RPMI8226 (cell line): ENCODE measurements at regions not wholly inside any gene's neighbourhood (a gene's known extent, or its start where the extent isn't known, plus 50 kb on each side); places are given as distances from the start of the nearest gene placed in this dataset.
A peak's percentile ranks its signal among the peaks of the same experiment; 100 is the strongest.
"Not testable (repeated sequence)": the region's sequence is repeated elsewhere in the genome, so short reads cannot be mapped to it uniquely, and the experiment has no call there.

Experiments used
- DNase-seq: peaks from one replicate; pipeline ENCODE4 v3.0.0-alpha.2; 2015

GRCh38 chr20:30164389-30164788 lies 1093.1 kb upstream of the DEFB115 start:
- not testable (repeated sequence) for DNase-seq

- DNase-seq, result no peak
Observed at GRCh38 chr20:30167540-30167939, 1089.9 kb upstream of the DEFB115 start.

GRCh38 chr20:30168025-30168799 lies 1089.3 kb upstream of the DEFB115 start:
- no peak for DNase-seq

GRCh38 chr20:30168800-30169138 lies 1088.7 kb upstream of the DEFB115 start:
- DNase-seq, result no peak

GRCh38 chr20:30175681-30176080 lies 1081.8 kb upstream of the DEFB115 start:
- no peak for DNase-seq

- DNase-seq, result not testable (repeated sequence)
Observed at GRCh38 chr20:30183124-30183523, 1074.3 kb upstream of the DEFB115 start.

- not testable (repeated sequence) for DNase-seq
Observed at GRCh38 chr20:30191785-30192184, 1065.7 kb upstream of the DEFB115 start.

- DNase-seq, result not testable (repeated sequence)
Observed at GRCh38 chr20:30234477-30234876, 1023.0 kb upstream of the DEFB115 start.

GRCh38 chr20:30275073-30275472 lies 982.4 kb upstream of the DEFB115 start:
- not testable (repeated sequence) for DNase-seq

- DNase-seq, result no peak
Observed at GRCh38 chr20:30281584-30282197, 975.8 kb upstream of the DEFB115 start.

GRCh38 chr20:30283476-30284280 lies 973.8 kb upstream of the DEFB115 start:
- DNase-seq, result peak; percentile 58

GRCh38 chr20:30284281-30284905 lies 973.1 kb upstream of the DEFB115 start:
- no peak for DNase-seq

GRCh38 chr20:30285677-30286076 lies 971.8 kb upstream of the DEFB115 start:
- DNase-seq, result no peak

- DNase-seq, result no peak
Observed at GRCh38 chr20:30286157-30286556, 971.3 kb upstream of the DEFB115 start.

GRCh38 chr20:30287459-30287858 lies 970.0 kb upstream of the DEFB115 start:
- not testable (repeated sequence) for DNase-seq

- no peak for DNase-seq
Observed at GRCh38 chr20:30288346-30288745, 969.1 kb upstream of the DEFB115 start.

- not testable (repeated sequence) for DNase-seq
Observed at GRCh38 chr20:30289049-30289448, 968.4 kb upstream of the DEFB115 start.

GRCh38 chr20:30289711-30290141 lies 967.7 kb upstream of the DEFB115 start:
- peak; percentile 11 for DNase-seq

- DNase-seq, result peak; percentile 43
Observed at GRCh38 chr20:30290361-30291063, 967.0 kb upstream of the DEFB115 start.

GRCh38 chr20:30291064-30291379 lies 966.4 kb upstream of the DEFB115 start:
- DNase-seq, result not testable (repeated sequence)

GRCh38 chr20:30291686-30292085 lies 965.8 kb upstream of the DEFB115 start:
- DNase-seq, result not testable (repeated sequence)

- DNase-seq, result not testable (repeated sequence)
Observed at GRCh38 chr20:30295396-30295795, 962.1 kb upstream of the DEFB115 start.

- not testable (repeated sequence) for DNase-seq
Observed at GRCh38 chr20:30295967-30296366, 961.5 kb upstream of the DEFB115 start.
